Large intestine (tissue), 3 donors: ENCODE measurements at regions not wholly inside any gene's neighbourhood (a gene's known extent, or its start where the extent isn't known, plus 50 kb on each side); places are given as distances from the start of the nearest gene placed in this dataset.

ENCODE experiments used
- DNase-seq, 2 donors: peaks; one replicate each; pipeline versions ENCODE4 v3.0.0 to v3.0.0-alpha.2; 2013
- H3K27ac ChIP-seq: one replicate; pipeline ENCODE4 v1.5.1; 2013; ENCODE audit warnings: low read length
- H3K27me3 ChIP-seq: 2 replicates; pipeline ENCODE4 v1.6.1; 2013; ENCODE audit warnings: low read length; ENCODE audit not compliant: control insufficient read depth, insufficient read depth
- H3K36me3 ChIP-seq: 2 replicates; pipeline ENCODE4 v1.6.1; 2013; ENCODE audit warnings: low read length; ENCODE audit not compliant: control insufficient read depth, insufficient read depth
- H3K4me1 ChIP-seq: one replicate; pipeline ENCODE4 v1.6.1; 2013; ENCODE audit warnings: low read length; ENCODE audit not compliant: control insufficient read depth, insufficient read depth
- H3K4me3 ChIP-seq: one replicate; pipeline ENCODE4 v1.5.1; 2013; ENCODE audit warnings: low read length
- H3K9me3 ChIP-seq: one replicate; pipeline ENCODE4 v1.6.1; 2013; ENCODE audit warnings: mild to moderate bottlenecking, low read depth, low read length, moderate library complexity; ENCODE audit not compliant: control insufficient read depth
- whole genome bisulfite sequencing: methylation state at CpG from one replicate; pipeline ENCODE4 v1.1.5; 2013; ENCODE audit warnings: low lambda C conversion rate; ENCODE audit not compliant: insufficient coverage; 5-methylcytosine and 5-hydroxymethylcytosine counted together

- Histone ChIP-seq H3K4me1 (no peaks in the 10 kb centered on the region), H3K4me3 (no peak overlapping the region), H3K27ac (no peak overlapping the region), H3K9me3 (no peaks in the 10 kb centered on the region), H3K27me3 (no peaks in the 10 kb centered on the region), H3K36me3 (no peaks in the 10 kb centered on the region)
- no CpG with 5 or more reads among the region's 2 CpGs for WGBS
- DNase-seq = no peak
Observed at GRCh38 chr2:226018641-226019040, 619.1 kb downstream of the NYAP2 start.

DNA sequence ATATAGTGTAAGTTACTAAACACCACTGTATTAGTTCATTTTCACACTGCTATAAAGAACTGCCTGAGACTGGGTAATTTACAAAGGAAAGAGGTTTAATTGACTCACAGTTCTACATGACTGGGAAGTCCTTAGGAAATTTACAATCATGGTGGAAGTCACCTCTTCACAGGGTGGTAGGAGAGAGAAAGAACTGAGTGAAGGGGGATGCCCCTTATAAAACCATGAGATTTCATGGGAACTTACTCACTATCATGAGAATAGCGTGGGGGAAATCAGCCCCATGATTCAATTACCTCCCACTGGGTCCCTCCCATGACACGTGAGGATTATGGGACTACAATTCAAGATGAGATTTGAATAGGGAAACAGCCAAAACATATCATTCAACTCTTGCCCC lies 618.0 kb downstream of the NYAP2 start:
- H3K9me3 ChIP-seq = no peaks in the 10 kb centered on the region
- H3K4me3 ChIP-seq = no peak overlapping the region
- no peaks in the 10 kb centered on the region for H3K36me3 ChIP-seq
- DNase-seq = no peak
- no peaks in the 10 kb centered on the region for H3K4me1 ChIP-seq
- WGBS = no CpG with 5 or more reads among the region's 2 CpGs
- no peak overlapping the region for H3K27ac ChIP-seq
- H3K27me3 ChIP-seq = no peaks in the 10 kb centered on the region

- DNase-seq = no peak
- H3K4me3 ChIP-seq = no peak overlapping the region
- no peaks in the 10 kb centered on the region for H3K4me1 ChIP-seq
- no CpG with 5 or more reads among the region's 3 CpGs for WGBS
- no peak overlapping the region for H3K27ac ChIP-seq
- no peaks in the 10 kb centered on the region for H3K36me3 ChIP-seq
- H3K9me3 ChIP-seq = no peaks in the 10 kb centered on the region
- no peaks in the 10 kb centered on the region for H3K27me3 ChIP-seq
Observed at GRCh38 chr2:226017107-226017506, 617.6 kb downstream of the NYAP2 start.

DNA sequence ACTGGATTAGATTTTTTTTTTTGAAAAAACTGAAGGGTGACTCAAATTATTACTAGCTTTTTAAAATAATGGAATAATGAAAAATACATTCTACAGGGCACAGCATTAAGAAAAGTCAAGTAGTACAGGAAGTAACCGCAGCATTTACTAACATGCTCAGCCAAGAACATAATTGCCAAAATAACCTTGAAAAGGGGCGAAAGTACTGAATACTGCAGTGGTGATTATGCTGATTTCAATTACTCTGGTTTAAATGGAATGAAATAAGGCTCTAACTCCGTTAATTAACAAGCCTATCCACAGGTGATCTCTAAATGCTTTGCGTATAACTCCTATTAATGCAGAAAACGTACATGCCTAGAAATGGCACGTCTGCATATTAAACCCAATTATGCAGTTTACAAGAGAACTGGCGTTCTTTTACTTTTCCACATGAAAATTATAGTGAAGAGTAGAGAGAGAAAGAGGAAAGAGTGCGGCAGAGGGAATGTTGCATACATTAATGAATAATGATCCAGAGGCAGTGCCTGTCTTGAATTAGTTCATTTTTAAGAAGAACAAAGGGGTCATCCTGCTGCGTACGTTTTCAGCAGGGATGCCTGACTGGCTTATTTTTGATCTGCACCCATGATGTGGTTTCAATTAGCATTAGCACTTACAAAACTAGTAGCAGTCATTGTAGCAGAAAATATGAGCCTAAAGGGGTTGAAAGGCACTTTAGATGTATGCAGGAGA lies 612.4 kb downstream of the NYAP2 start:
- Histone ChIP-seq H3K27me3 (no peaks in the 10 kb centered on the region), H3K36me3 (no peaks in the 10 kb centered on the region), H3K4me3 (no peak overlapping the region), H3K9me3 (no peaks in the 10 kb centered on the region), H3K4me1 (no peaks in the 10 kb centered on the region), H3K27ac (no peak overlapping the region)
- no peak for DNase-seq
- WGBS = 83% methylated on average over 4 of the region's 10 CpGs

GRCh38 chr2:226002438-226002837 lies 602.9 kb downstream of the NYAP2 start:
- Histone ChIP-seq H3K27ac (no peak overlapping the region), H3K4me3 (no peak overlapping the region), H3K36me3 (no peaks in the 10 kb centered on the region), H3K9me3 (no peaks in the 10 kb centered on the region), H3K4me1 (no peaks in the 10 kb centered on the region), H3K27me3 (no peaks in the 10 kb centered on the region)
- peak in 1 of 2 donors; percentile 2 for DNase-seq
- WGBS = 50% methylated on average over 1 of the region's 2 CpGs

GRCh38 chr2:226001716-226002115 lies 602.2 kb downstream of the NYAP2 start:
- H3K36me3 ChIP-seq = no peaks in the 10 kb centered on the region
- no peaks in the 10 kb centered on the region for H3K9me3 ChIP-seq
- DNase-seq = no peak
- WGBS = no CpG with 5 or more reads among the region's 1 CpG
- H3K27me3 ChIP-seq = no peaks in the 10 kb centered on the region
- H3K4me1 ChIP-seq = no peaks in the 10 kb centered on the region
- H3K27ac ChIP-seq = no peak overlapping the region
- no peak overlapping the region for H3K4me3 ChIP-seq

DNA sequence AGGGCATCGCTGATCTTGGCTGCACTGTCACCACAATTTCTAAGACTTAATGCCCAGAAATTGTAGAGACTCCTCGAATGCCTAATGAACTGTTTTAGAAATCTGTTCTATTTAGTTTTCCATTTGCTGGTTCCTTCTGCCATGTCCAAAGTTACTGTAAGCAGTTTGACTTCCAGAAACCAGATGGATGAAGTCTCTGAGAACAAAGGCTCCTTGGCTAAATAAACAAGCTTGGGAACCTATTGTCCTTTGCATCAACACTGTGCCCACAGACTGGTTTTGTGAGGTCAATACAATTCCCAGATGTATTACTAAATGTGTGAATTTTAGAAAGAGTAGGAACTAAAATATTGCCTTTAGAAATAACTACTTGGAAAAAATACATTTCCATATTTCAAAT lies 600.2 kb downstream of the NYAP2 start:
- H3K4me1 ChIP-seq = no peaks in the 10 kb centered on the region
- no peak for DNase-seq
- H3K27me3 ChIP-seq = no peaks in the 10 kb centered on the region
- no peaks in the 10 kb centered on the region for H3K36me3 ChIP-seq
- WGBS = 100% methylated on average over 1 of the region's 2 CpGs
- no peak overlapping the region for H3K27ac ChIP-seq
- H3K9me3 ChIP-seq = no peaks in the 10 kb centered on the region
- H3K4me3 ChIP-seq = no peak overlapping the region

- no CpG with 5 or more reads among the region's 4 CpGs for WGBS
- H3K27ac ChIP-seq = no peak overlapping the region
- no peak for DNase-seq
- H3K27me3 ChIP-seq = no peaks in the 10 kb centered on the region
- no peaks in the 10 kb centered on the region for H3K9me3 ChIP-seq
- H3K4me1 ChIP-seq = no peaks in the 10 kb centered on the region
- H3K4me3 ChIP-seq = no peak overlapping the region
- no peaks in the 10 kb centered on the region for H3K36me3 ChIP-seq
Observed at GRCh38 chr2:225998653-225999052, 599.1 kb downstream of the NYAP2 start.

- no peaks in the 10 kb centered on the region for H3K9me3 ChIP-seq
- H3K4me1 ChIP-seq = no peaks in the 10 kb centered on the region
- no CpG with 5 or more reads among the region's 3 CpGs for WGBS
Observed at GRCh38 chr2:225998116-225998515, 598.6 kb downstream of the NYAP2 start.

GRCh38 chr2:225996462-225996828 lies 596.9 kb downstream of the NYAP2 start:
- Histone ChIP-seq H3K4me1 (no peaks in the 10 kb centered on the region), H3K27me3 (no peaks in the 10 kb centered on the region), H3K36me3 (no peaks in the 10 kb centered on the region), H3K9me3 (no peaks in the 10 kb centered on the region), H3K27ac (no peak overlapping the region), H3K4me3 (no peak overlapping the region)
- WGBS = no CpG with 5 or more reads among the region's 2 CpGs
- no peak for DNase-seq

More at GRCh38 chr2:225998116-225998515, 598.6 kb downstream of the NYAP2 start:
- no peaks in the 10 kb centered on the region for H3K27me3 ChIP-seq
- H3K4me3 ChIP-seq = no peak overlapping the region
- H3K36me3 ChIP-seq = no peaks in the 10 kb centered on the region
- no peak overlapping the region for H3K27ac ChIP-seq
- no peak for DNase-seq

DNA sequence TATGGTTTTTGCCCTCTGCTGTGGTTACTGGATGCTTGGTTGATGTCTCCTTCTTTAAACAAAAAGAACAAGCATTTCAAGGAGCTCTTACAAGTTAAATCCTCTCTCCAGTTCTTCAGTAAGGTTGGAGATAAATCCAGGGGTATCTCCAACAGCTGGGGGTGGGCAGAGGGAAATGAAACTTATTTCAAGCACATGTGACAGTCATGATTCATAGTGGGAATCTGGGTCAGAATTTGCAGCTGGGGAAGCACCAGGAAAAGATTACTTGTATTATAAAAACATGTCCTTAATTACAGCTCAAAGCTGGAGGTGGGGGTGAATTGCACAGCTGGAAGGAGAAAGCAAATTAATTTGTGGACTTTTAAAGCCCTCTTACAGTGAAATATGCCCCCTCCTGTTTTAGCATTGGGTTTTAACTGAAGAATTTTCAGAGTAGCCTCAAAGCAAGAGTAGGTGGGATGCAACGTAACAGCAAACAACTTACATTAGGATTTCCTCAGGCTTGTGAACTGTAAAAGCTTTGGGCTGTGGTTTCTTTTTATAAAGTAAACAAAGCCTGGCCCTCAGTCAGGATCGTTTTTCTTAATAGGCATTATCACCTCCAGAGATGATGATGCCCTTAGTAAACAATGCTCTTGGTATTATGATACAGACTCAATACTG lies 596.4 kb downstream of the NYAP2 start:
- Histone ChIP-seq H3K36me3 (no peaks in the 10 kb centered on the region), H3K27me3 (no peaks in the 10 kb centered on the region), H3K9me3 (no peaks in the 10 kb centered on the region), H3K4me3 (no peak overlapping the region), H3K4me1 (no peaks in the 10 kb centered on the region), H3K27ac (no peak overlapping the region)
- 0% methylated on average over 1 of the region's 2 CpGs for WGBS
- DNase-seq = peak in 1 of 2 donors; percentile 6
